Fibroblast of skin of scalp (primary cell): ENCODE measurements at regions not wholly inside any gene's neighbourhood (a gene's known extent, or its start where the extent isn't known, plus 50 kb on each side); places are given as distances from the start of the nearest gene placed in this dataset.

ENCODE experiments used
- DNase-seq: peaks from one replicate; pipeline ENCODE4 v3.0.0-alpha.2; 2013

- DNase-seq: peak; percentile 34
Observed at GRCh38 chr9:109913461-109913810, 133.4 kb downstream of the PALM2AKAP2 start.

GRCh38 chr9:109914280-109915027 lies 134.5 kb downstream of the PALM2AKAP2 start:
- DNase-seq: peak; percentile 83

GRCh38 chr9:109916316-109916715 lies 136.3 kb downstream of the PALM2AKAP2 start:
- no peak for DNase-seq

GRCh38 chr9:109918339-109919163 lies 138.6 kb downstream of the PALM2AKAP2 start:
- DNase-seq: no peak

- DNase-seq: no peak
Observed at GRCh38 chr9:109919736-109920408, 139.9 kb downstream of the PALM2AKAP2 start.

- DNase-seq: no peak
Observed at GRCh38 chr9:109922617-109923470, 142.8 kb downstream of the PALM2AKAP2 start.

- no peak for DNase-seq
Observed at GRCh38 chr9:109923471-109923760, 143.4 kb downstream of the PALM2AKAP2 start.

- no peak for DNase-seq
Observed at GRCh38 chr9:109923806-109924205, 143.8 kb downstream of the PALM2AKAP2 start.

- DNase-seq: no peak
Observed at GRCh38 chr9:109925799-109926198, 145.8 kb downstream of the PALM2AKAP2 start.

- DNase-seq: no peak
Observed at GRCh38 chr9:109926421-109926869, 146.4 kb downstream of the PALM2AKAP2 start.

GRCh38 chr9:109931623-109932022 lies 151.6 kb downstream of the PALM2AKAP2 start:
- DNase-seq: no peak

- DNase-seq: no peak
Observed at GRCh38 chr9:109934136-109934856, 154.3 kb downstream of the PALM2AKAP2 start.

GRCh38 chr9:109934857-109935215 lies 154.8 kb downstream of the PALM2AKAP2 start:
- DNase-seq: peak; percentile 75

- no peak for DNase-seq
Observed at GRCh38 chr9:109935406-109936087, 155.5 kb downstream of the PALM2AKAP2 start.

GRCh38 chr9:109937861-109938453 lies 158.0 kb downstream of the PALM2AKAP2 start:
- DNase-seq: no peak

GRCh38 chr9:109939698-109940342 lies 159.8 kb downstream of the PALM2AKAP2 start:
- no peak for DNase-seq

GRCh38 chr9:109940561-109940960 lies 160.6 kb downstream of the PALM2AKAP2 start:
- DNase-seq: no peak

GRCh38 chr9:109941771-109942170 lies 161.8 kb downstream of the PALM2AKAP2 start:
- DNase-seq: no peak

GRCh38 chr9:109945573-109945972 lies 165.6 kb downstream of the PALM2AKAP2 start:
- DNase-seq: peak; percentile 18

GRCh38 chr9:109948453-109948852 lies 168.5 kb downstream of the PALM2AKAP2 start:
- no peak for DNase-seq
